HepG2 (cell line): ENCODE measurements at regions not wholly inside any gene's neighbourhood (a gene's known extent, or its start where the extent isn't known, plus 50 kb on each side); places are given as distances from the start of the nearest gene placed in this dataset.

Experiments used
- ARID2 ChIP-seq: sonication (generic); formaldehyde crosslinking; IDR thresholded peaks from 2 replicates; pipeline ENCODE4 v1.8.1; 2022; ENCODE audit warnings: mild to moderate bottlenecking, missing genetic modification reagents, borderline replicate concordance
- CBX2 ChIP-seq, 2 experiments: fragments of 200-600 bp in 1 of 2; sonication (generic); formaldehyde crosslinking in 1 of 2; IDR thresholded peaks; 2 replicates each; pipeline versions ENCODE4 v1.7.0 to v1.8.1; 2018 to 2022; ENCODE audit warnings: low read depth in 2 of 2, low read length in 1 of 2, mild to moderate bottlenecking in 1 of 2, missing genetic modification reagents in 1 of 2
- HMGA1 ChIP-seq: sonication (generic); formaldehyde crosslinking; conservative IDR thresholded peaks from 2 replicates; pipeline ENCODE4 v1.4.0; 2020; ENCODE audit warnings: missing genetic modification reagents
- HNRNPK ChIP-seq: fragments of 200-400 bp; formaldehyde crosslinking; IDR thresholded peaks from 2 replicates; pipeline ENCODE4 v1.6.1; 2018; ENCODE audit warnings: low read length, low read depth, moderate library complexity, mild to moderate bottlenecking; ENCODE audit not compliant: poor library complexity, severe bottlenecking
- SKI ChIP-seq: fragments of 450-650 bp; IDR thresholded peaks from one replicate; pipeline ENCODE4 v1.6.1; 2018; ENCODE audit warnings: mild to moderate bottlenecking; ENCODE audit not compliant: partially characterized antibody
- SRY ChIP-seq: sonication (generic); formaldehyde crosslinking; IDR thresholded peaks from 2 replicates; pipeline ENCODE4 v1.8.0; 2022; ENCODE audit warnings: mild to moderate bottlenecking, missing genetic modification reagents
- SSRP1 ChIP-seq: IDR thresholded peaks from 2 replicates; pipeline ENCODE4 v1.6.1; 2016; ENCODE audit warnings: control low read depth
- TBL1XR1 ChIP-seq: fragments of 150-350 bp; IDR thresholded peaks from 2 replicates; pipeline ENCODE4 v1.6.1; 2014; ENCODE audit warnings: borderline replicate concordance, low read length; ENCODE audit not compliant: partially characterized antibody
- THYN1 ChIP-seq: sonication (generic); formaldehyde crosslinking; IDR thresholded peaks from 2 replicates; pipeline ENCODE4 v1.8.1; 2023; ENCODE audit warnings: low read depth, mild to moderate bottlenecking, moderate library complexity, missing genetic modification reagents, borderline replicate concordance
- ZFY ChIP-seq: sonication (generic); formaldehyde crosslinking; IDR thresholded peaks from 2 replicates; pipeline ENCODE4 v1.4.0; 2020; ENCODE audit warnings: missing genetic modification reagents
- ZMAT3 ChIP-seq: sonication (generic); formaldehyde crosslinking; conservative IDR thresholded peaks from 2 replicates; pipeline ENCODE4 v1.7.0; 2021; ENCODE audit warnings: missing genetic modification reagents
- ZNF10 ChIP-seq: sonication (generic); formaldehyde crosslinking; IDR thresholded peaks from 2 replicates; pipeline ENCODE4 v1.4.0; 2020; ENCODE audit warnings: mild to moderate bottlenecking, low read depth, missing genetic modification reagents, borderline replicate concordance
- ZNF546 ChIP-seq: sonication (generic); formaldehyde crosslinking; conservative IDR thresholded peaks from 2 replicates; pipeline ENCODE4 v1.8.1; 2023; ENCODE audit warnings: mild to moderate bottlenecking, missing genetic modification reagents
- ZNF558 ChIP-seq: sonication (generic); formaldehyde crosslinking; IDR thresholded peaks from 2 replicates; pipeline ENCODE4 v1.9.0; 2022; ENCODE audit warnings: mild to moderate bottlenecking, missing genetic modification reagents, borderline replicate concordance
- ZNF768 ChIP-seq: sonication (generic); formaldehyde crosslinking; IDR thresholded peaks from 2 replicates; pipeline ENCODE4 v1.4.0; 2020; ENCODE audit warnings: missing genetic modification reagents
- TF ChIP-seq, protein P1 (sequence below): sonication (generic); formaldehyde crosslinking; IDR thresholded peaks from 2 replicates; pipeline ENCODE4 v1.4.0; 2020; ENCODE audit warnings: missing genetic modification reagents, borderline replicate concordance
- TF ChIP-seq, protein P2 (sequence below): sonication (generic); formaldehyde crosslinking; IDR thresholded peaks from 2 replicates; pipeline ENCODE4 v1.5.0; 2020; ENCODE audit warnings: mild to moderate bottlenecking, missing genetic modification reagents
- TF ChIP-seq, protein P3 (sequence below): IDR thresholded peaks from 2 replicates; pipeline ENCODE4 v1.6.1; 2016; ENCODE audit warnings: mild to moderate bottlenecking, missing biosample characterization, missing genetic modification reagents
- TF ChIP-seq, protein P4 (sequence below): IDR thresholded peaks from 2 replicates; pipeline ENCODE4 v1.6.1; 2012; ENCODE audit warnings: inconsistent platforms
- TF ChIP-seq, protein P5 (sequence below): sonication (generic); formaldehyde crosslinking; IDR thresholded peaks from 2 replicates; pipeline ENCODE4 v1.5.0; 2020; ENCODE audit warnings: mild to moderate bottlenecking, missing genetic modification reagents

DNA sequence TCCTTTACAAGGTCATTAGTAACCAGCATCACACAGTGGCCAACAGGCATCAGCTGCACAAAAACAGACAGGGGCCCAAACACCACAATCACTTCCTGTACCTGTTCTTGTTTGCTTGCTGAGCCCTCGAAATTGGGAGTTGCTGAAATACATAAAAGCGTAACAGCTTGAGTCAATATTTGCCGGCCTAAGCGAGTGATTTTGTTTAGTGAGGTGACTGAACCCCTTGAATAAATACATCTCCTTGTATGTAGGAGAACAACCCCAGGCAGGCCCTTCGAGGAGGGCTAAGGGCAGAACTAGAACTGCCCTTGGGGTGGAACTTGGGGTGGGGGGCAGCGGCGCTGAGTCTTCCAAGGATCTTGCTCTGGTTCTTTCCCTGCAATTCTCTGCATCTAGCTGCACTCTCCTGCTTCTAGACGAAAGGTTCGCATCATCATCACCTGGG, 502.5 kb downstream of the RASEF start (continued):
- TF ChIP-seq, protein P1, sequence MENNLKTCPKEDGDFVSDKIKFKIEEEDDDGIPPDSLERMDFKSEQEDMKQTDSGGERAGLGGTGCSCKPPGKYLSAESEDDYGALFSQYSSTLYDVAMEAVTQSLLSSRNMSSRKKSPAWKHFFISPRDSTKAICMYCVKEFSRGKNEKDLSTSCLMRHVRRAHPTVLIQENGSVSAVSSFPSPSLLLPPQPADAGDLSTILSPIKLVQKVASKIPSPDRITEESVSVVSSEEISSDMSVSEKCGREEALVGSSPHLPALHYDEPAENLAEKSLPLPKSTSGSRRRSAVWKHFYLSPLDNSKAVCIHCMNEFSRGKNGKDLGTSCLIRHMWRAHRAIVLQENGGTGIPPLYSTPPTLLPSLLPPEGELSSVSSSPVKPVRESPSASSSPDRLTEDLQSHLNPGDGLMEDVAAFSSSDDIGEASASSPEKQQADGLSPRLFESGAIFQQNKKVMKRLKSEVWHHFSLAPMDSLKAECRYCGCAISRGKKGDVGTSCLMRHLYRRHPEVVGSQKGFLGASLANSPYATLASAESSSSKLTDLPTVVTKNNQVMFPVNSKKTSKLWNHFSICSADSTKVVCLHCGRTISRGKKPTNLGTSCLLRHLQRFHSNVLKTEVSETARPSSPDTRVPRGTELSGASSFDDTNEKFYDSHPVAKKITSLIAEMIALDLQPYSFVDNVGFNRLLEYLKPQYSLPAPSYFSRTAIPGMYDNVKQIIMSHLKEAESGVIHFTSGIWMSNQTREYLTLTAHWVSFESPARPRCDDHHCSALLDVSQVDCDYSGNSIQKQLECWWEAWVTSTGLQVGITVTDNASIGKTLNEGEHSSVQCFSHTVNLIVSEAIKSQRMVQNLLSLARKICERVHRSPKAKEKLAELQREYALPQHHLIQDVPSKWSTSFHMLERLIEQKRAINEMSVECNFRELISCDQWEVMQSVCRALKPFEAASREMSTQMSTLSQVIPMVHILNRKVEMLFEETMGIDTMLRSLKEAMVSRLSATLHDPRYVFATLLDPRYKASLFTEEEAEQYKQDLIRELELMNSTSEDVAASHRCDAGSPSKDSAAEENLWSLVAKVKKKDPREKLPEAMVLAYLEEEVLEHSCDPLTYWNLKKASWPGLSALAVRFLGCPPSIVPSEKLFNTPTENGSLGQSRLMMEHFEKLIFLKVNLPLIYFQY, result peak; percentile 80
- TF ChIP-seq ZFY, result peak; percentile 40; the same call in 1 of the 2 replicates
- no peak for TF ChIP-seq CBX2 (IDR thresholded peaks at IDR 0.05; ENCODE audit: low read depth, low read length)
- no peak for TF ChIP-seq CBX2 (CRISPR knock-in tag; IDR thresholded peaks at IDR 0.05; ENCODE audit: low read depth)
- TF ChIP-seq ZNF10 (CRISPR knock-in tag), result no peak
- TF ChIP-seq ZMAT3 (CRISPR knock-in tag), result 0 out of 2 replicates have a peak, but pooled peaks have one; percentile 52
- no peak for TF ChIP-seq THYN1 (CRISPR knock-in tag)
- TF ChIP-seq, protein P2, sequence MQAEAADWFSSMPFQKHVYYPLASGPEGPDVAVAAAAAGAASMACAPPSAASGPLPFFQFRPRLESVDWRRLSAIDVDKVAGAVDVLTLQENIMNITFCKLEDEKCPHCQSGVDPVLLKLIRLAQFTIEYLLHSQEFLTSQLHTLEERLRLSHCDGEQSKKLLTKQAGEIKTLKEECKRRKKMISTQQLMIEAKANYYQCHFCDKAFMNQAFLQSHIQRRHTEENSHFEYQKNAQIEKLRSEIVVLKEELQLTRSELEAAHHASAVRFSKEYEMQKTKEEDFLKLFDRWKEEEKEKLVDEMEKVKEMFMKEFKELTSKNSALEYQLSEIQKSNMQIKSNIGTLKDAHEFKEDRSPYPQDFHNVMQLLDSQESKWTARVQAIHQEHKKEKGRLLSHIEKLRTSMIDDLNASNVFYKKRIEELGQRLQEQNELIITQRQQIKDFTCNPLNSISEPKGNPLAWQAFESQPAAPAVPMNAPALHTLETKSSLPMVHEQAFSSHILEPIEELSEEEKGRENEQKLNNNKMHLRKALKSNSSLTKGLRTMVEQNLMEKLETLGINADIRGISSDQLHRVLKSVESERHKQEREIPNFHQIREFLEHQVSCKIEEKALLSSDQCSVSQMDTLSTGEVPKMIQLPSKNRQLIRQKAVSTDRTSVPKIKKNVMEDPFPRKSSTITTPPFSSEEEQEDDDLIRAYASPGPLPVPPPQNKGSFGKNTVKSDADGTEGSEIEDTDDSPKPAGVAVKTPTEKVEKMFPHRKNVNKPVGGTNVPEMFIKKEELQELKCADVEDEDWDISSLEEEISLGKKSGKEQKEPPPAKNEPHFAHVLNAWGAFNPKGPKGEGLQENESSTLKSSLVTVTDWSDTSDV (CRISPR knock-in tag), result no peak
- peak; percentile 76 for TF ChIP-seq SKI
- TF ChIP-seq, protein P3, sequence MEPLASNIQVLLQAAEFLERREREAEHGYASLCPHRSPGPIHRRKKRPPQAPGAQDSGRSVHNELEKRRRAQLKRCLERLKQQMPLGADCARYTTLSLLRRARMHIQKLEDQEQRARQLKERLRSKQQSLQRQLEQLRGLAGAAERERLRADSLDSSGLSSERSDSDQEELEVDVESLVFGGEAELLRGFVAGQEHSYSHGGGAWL (CRISPR knock-in tag), result no peak
- peak; percentile 87 for TF ChIP-seq TBL1XR1
- TF ChIP-seq, protein P4, sequence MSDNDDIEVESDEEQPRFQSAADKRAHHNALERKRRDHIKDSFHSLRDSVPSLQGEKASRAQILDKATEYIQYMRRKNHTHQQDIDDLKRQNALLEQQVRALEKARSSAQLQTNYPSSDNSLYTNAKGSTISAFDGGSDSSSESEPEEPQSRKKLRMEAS, result peak; percentile 32; the same call in 1 of the 2 replicates
- TF ChIP-seq ZNF768 (CRISPR knock-in tag), result no peak
- TF ChIP-seq ZNF546 (CRISPR knock-in tag), result no peak
- TF ChIP-seq HNRNPK, result no peak
- TF ChIP-seq SRY (CRISPR knock-in tag), result no peak; the same call in 1 of the 2 replicates
- no peak for TF ChIP-seq ZNF558 (CRISPR knock-in tag)
- TF ChIP-seq, protein P5, sequence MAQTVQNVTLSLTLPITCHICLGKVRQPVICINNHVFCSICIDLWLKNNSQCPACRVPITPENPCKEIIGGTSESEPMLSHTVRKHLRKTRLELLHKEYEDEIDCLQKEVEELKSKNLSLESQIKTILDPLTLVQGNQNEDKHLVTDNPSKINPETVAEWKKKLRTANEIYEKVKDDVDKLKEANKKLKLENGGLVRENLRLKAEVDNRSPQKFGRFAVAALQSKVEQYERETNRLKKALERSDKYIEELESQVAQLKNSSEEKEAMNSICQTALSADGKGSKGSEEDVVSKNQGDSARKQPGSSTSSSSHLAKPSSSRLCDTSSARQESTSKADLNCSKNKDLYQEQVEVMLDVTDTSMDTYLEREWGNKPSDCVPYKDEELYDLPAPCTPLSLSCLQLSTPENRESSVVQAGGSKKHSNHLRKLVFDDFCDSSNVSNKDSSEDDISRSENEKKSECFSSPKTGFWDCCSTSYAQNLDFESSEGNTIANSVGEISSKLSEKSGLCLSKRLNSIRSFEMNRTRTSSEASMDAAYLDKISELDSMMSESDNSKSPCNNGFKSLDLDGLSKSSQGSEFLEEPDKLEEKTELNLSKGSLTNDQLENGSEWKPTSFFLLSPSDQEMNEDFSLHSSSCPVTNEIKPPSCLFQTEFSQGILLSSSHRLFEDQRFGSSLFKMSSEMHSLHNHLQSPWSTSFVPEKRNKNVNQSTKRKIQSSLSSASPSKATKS, result no peak
- peak; percentile 69; the same call in 1 of the 2 replicates for TF ChIP-seq SSRP1 (CRISPR knock-in tag)
- TF ChIP-seq HMGA1, result no peak
- no peak for TF ChIP-seq ARID2 (CRISPR knock-in tag)
